Progenitor cell of endocrine pancreas (in vitro differentiated cells): ENCODE measurements at regions not wholly inside any gene's neighbourhood (a gene's known extent, or its start where the extent isn't known, plus 50 kb on each side); places are given as distances from the start of the nearest gene placed in this dataset.

ENCODE experiments used
- DNase-seq: peaks from one replicate; pipeline ENCODE4 v3.0.0; 2021; ENCODE audit warnings: low spot score; ENCODE audit not compliant: unreplicated experiment
- H3K27ac Mint-ChIP-seq: 2 replicates; pipeline ENCODE4 v1.8.0; 2021; ENCODE audit warnings: mild to moderate bottlenecking, moderate library complexity, mixed read lengths
- H3K27me3 Mint-ChIP-seq: 2 replicates; pipeline ENCODE4 v1.8.0; 2021; ENCODE audit warnings: mixed read lengths
- H3K36me3 Mint-ChIP-seq: 2 replicates; pipeline ENCODE4 v1.8.0; 2022; ENCODE audit warnings: mixed read lengths; ENCODE audit not compliant: insufficient read depth
- H3K4me1 Mint-ChIP-seq: 2 replicates; pipeline ENCODE4 v1.8.0; 2021; ENCODE audit warnings: low read depth, mixed read lengths
- H3K4me3 Mint-ChIP-seq: 2 replicates; pipeline ENCODE4 v1.8.0; 2021; ENCODE audit warnings: low read depth, mild to moderate bottlenecking, moderate library complexity, mixed read lengths
- H3K9me3 Mint-ChIP-seq: 2 replicates; pipeline ENCODE4 v1.8.0; 2021; ENCODE audit warnings: low read depth, mixed read lengths
- CTCF ChIP-seq: fragments of 200-600 bp; sonication (generic); IDR thresholded peaks from one replicate; pipeline ENCODE4 v1.5.0; 2021; ENCODE audit warnings: antibody characterized with exemption, mild to moderate bottlenecking; ENCODE audit not compliant: unreplicated experiment

GRCh38 chr6:115832186-115832585 is 228.5 kb downstream of the FRK start:
- no peak overlapping the region for H3K4me3 Mint-ChIP-seq
- no peak for TF ChIP-seq CTCF
- peaks cover 12% of the 10 kb centered on the region for H3K9me3 Mint-ChIP-seq
- DNase-seq = no peak
- H3K4me1 Mint-ChIP-seq = peaks cover 3% of the 10 kb centered on the region
- H3K27ac Mint-ChIP-seq = no peak overlapping the region
- no peaks in the 10 kb centered on the region for H3K27me3 Mint-ChIP-seq
- no peaks in the 10 kb centered on the region for H3K36me3 Mint-ChIP-seq

GRCh38 chr6:115830895-115831294 is 229.8 kb downstream of the FRK start:
- Mint-ChIP-seq H3K36me3 (no peaks in the 10 kb centered on the region), H3K4me3 (no peak overlapping the region), H3K4me1 (peaks cover 3% of the 10 kb centered on the region), H3K27ac (no peak overlapping the region), H3K9me3 (peaks cover 8% of the 10 kb centered on the region), H3K27me3 (no peaks in the 10 kb centered on the region)
- no peak for TF ChIP-seq CTCF
- no peak for DNase-seq

GRCh38 chr6:115821798-115822197 is 238.9 kb downstream of the FRK start:
- peaks cover 6% of the 10 kb centered on the region for H3K9me3 Mint-ChIP-seq
- peaks cover 3% of the 10 kb centered on the region for H3K4me1 Mint-ChIP-seq
- no peak overlapping the region for H3K4me3 Mint-ChIP-seq
- no peak overlapping the region for H3K27ac Mint-ChIP-seq
- H3K36me3 Mint-ChIP-seq = no peaks in the 10 kb centered on the region
- no peaks in the 10 kb centered on the region for H3K27me3 Mint-ChIP-seq
- DNase-seq = no peak
- TF ChIP-seq CTCF = no peak

- peaks cover 6% of the 10 kb centered on the region for H3K9me3 Mint-ChIP-seq
- peaks cover 3% of the 10 kb centered on the region for H3K4me1 Mint-ChIP-seq
- H3K4me3 Mint-ChIP-seq = no peak overlapping the region
- TF ChIP-seq CTCF = no peak
- no peaks in the 10 kb centered on the region for H3K36me3 Mint-ChIP-seq
- DNase-seq = no peak
- H3K27me3 Mint-ChIP-seq = no peaks in the 10 kb centered on the region
- H3K27ac Mint-ChIP-seq = no peak overlapping the region
Measured at GRCh38 chr6:115819506-115819905, 241.2 kb downstream of the FRK start.

- DNase-seq = no peak
- H3K9me3 Mint-ChIP-seq = peaks cover 6% of the 10 kb centered on the region
- H3K4me3 Mint-ChIP-seq = no peak overlapping the region
- H3K36me3 Mint-ChIP-seq = no peaks in the 10 kb centered on the region
- no peaks in the 10 kb centered on the region for H3K27me3 Mint-ChIP-seq
- no peak for TF ChIP-seq CTCF
- no peak overlapping the region for H3K27ac Mint-ChIP-seq
- peaks cover 3% of the 10 kb centered on the region for H3K4me1 Mint-ChIP-seq
Measured at GRCh38 chr6:115817161-115817560, 243.5 kb downstream of the FRK start.

GRCh38 chr6:115814907-115815306 is 245.8 kb downstream of the FRK start:
- Mint-ChIP-seq H3K27me3 (no peaks in the 10 kb centered on the region), H3K4me3 (no peak overlapping the region), H3K9me3 (peaks cover 5% of the 10 kb centered on the region), H3K4me1 (peaks cover 6% of the 10 kb centered on the region), H3K27ac (no peak overlapping the region), H3K36me3 (no peaks in the 10 kb centered on the region)
- DNase-seq = no peak
- TF ChIP-seq CTCF = no peak
